Prostate gland (tissue), 2 donors: ENCODE measurements at regions not wholly inside any gene's neighbourhood (a gene's known extent, or its start where the extent isn't known, plus 50 kb on each side); places are given as distances from the start of the nearest gene placed in this dataset.

ENCODE experiments used
- CTCF ChIP-seq, 4 experiments: fragments of 200-600 bp in 2 of 4; fragments of 450-650 bp in 2 of 4; sonication (generic) in 2 of 4; IDR thresholded peaks; 1 replicate in 3 of 4; 2 replicates in 1 of 4; pipeline ENCODE4 v1.5.1; 2016 to 2019; ENCODE audit warnings: antibody characterized with exemption in 4 of 4, mild to moderate bottlenecking in 2 of 4, moderate library complexity in 2 of 4
- POLR2AphosphoS5 ChIP-seq: sonication (generic); formaldehyde crosslinking; IDR thresholded peaks from one replicate; pipeline ENCODE4 v1.6.1; 2017; ENCODE audit warnings: antibody characterized with exemption

- no peak for TF ChIP-seq CTCF (IDR thresholded peaks at IDR 0.05)
- TF ChIP-seq POLR2AphosphoS5, result no peak
These were observed 347.7 kb downstream of the CHSY3 start for GRCh38 chr5:130251931-130252330.
